Peyer's patch (tissue), 4 donors: ENCODE measurements at regions not wholly inside any gene's neighbourhood (a gene's known extent, or its start where the extent isn't known, plus 50 kb on each side); places are given as distances from the start of the nearest gene placed in this dataset.

Experiments used
- POLR2A ChIP-seq, 2 donors: fragments of 450-650 bp; IDR thresholded peaks; one replicate each; pipeline ENCODE4 v1.5.1; 2017; ENCODE audit warnings: antibody characterized with exemption in 2 of 2, mild to moderate bottlenecking in 2 of 2, moderate library complexity in 2 of 2
- TF ChIP-seq, protein P1 (sequence below), 6 experiments: fragments of 450-650 bp in 4 of 6; fragments of 200-600 bp in 2 of 6; sonication (generic) in 1 of 6; IDR thresholded peaks; one replicate each; pipeline ENCODE4 v1.5.1; 2017 to 2019; ENCODE audit warnings: antibody characterized with exemption in 6 of 6, mild to moderate bottlenecking in 3 of 6, moderate library complexity in 1 of 6

- TF ChIP-seq, protein P1, sequence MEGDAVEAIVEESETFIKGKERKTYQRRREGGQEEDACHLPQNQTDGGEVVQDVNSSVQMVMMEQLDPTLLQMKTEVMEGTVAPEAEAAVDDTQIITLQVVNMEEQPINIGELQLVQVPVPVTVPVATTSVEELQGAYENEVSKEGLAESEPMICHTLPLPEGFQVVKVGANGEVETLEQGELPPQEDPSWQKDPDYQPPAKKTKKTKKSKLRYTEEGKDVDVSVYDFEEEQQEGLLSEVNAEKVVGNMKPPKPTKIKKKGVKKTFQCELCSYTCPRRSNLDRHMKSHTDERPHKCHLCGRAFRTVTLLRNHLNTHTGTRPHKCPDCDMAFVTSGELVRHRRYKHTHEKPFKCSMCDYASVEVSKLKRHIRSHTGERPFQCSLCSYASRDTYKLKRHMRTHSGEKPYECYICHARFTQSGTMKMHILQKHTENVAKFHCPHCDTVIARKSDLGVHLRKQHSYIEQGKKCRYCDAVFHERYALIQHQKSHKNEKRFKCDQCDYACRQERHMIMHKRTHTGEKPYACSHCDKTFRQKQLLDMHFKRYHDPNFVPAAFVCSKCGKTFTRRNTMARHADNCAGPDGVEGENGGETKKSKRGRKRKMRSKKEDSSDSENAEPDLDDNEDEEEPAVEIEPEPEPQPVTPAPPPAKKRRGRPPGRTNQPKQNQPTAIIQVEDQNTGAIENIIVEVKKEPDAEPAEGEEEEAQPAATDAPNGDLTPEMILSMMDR (IDR thresholded peaks at IDR 0.05), result no peak
- TF ChIP-seq POLR2A (IDR thresholded peaks at IDR 0.05), result no peak
Observed at GRCh38 chr5:74294231-74294705, 346.3 kb downstream of the ENC1 start.
